Nephron progenitor cell (in vitro differentiated cells): ENCODE measurements at regions not wholly inside any gene's neighbourhood (a gene's known extent, or its start where the extent isn't known, plus 50 kb on each side); places are given as distances from the start of the nearest gene placed in this dataset.

ENCODE experiments used
- DNase-seq: peaks from one replicate; pipeline ENCODE4 v3.0.0; 2021
- H3K27ac Mint-ChIP-seq: 2 replicates; pipeline ENCODE4 v1.8.0; 2021; ENCODE audit warnings: mild to moderate bottlenecking, moderate library complexity, mixed read lengths
- H3K27me3 Mint-ChIP-seq: 2 replicates; pipeline ENCODE4 v1.8.0; 2021; ENCODE audit warnings: mild to moderate bottlenecking, low read depth, mixed read lengths; ENCODE audit not compliant: poor library complexity
- H3K36me3 Mint-ChIP-seq: 2 replicates; pipeline ENCODE4 v1.8.0; 2021; ENCODE audit warnings: low read depth, mixed read lengths
- H3K4me1 Mint-ChIP-seq: 2 replicates; pipeline ENCODE4 v1.8.0; 2021; ENCODE audit warnings: mixed read lengths
- H3K4me3 Mint-ChIP-seq: 2 replicates; pipeline ENCODE4 v1.8.0; 2021; ENCODE audit warnings: mild to moderate bottlenecking, moderate library complexity, mixed read lengths
- H3K9me3 Mint-ChIP-seq: 2 replicates; pipeline ENCODE4 v1.8.0; 2021; ENCODE audit warnings: mild to moderate bottlenecking, moderate library complexity, mixed read lengths
- TF ChIP-seq, protein P1 (sequence below): fragments of 200-600 bp; sonication (generic); IDR thresholded peaks from 2 replicates; pipeline ENCODE4 v1.5.0; 2021; ENCODE audit warnings: antibody characterized with exemption

GRCh38 chr2:182522972-182523473 is 96.2 kb upstream of the PDE1A start:
- no peak for DNase-seq
- TF ChIP-seq, protein P1, sequence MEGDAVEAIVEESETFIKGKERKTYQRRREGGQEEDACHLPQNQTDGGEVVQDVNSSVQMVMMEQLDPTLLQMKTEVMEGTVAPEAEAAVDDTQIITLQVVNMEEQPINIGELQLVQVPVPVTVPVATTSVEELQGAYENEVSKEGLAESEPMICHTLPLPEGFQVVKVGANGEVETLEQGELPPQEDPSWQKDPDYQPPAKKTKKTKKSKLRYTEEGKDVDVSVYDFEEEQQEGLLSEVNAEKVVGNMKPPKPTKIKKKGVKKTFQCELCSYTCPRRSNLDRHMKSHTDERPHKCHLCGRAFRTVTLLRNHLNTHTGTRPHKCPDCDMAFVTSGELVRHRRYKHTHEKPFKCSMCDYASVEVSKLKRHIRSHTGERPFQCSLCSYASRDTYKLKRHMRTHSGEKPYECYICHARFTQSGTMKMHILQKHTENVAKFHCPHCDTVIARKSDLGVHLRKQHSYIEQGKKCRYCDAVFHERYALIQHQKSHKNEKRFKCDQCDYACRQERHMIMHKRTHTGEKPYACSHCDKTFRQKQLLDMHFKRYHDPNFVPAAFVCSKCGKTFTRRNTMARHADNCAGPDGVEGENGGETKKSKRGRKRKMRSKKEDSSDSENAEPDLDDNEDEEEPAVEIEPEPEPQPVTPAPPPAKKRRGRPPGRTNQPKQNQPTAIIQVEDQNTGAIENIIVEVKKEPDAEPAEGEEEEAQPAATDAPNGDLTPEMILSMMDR, result no peak
- no peaks in the 10 kb centered on the region for H3K36me3 Mint-ChIP-seq
- peaks cover 9% of the 10 kb centered on the region for H3K4me1 Mint-ChIP-seq
- H3K27me3 Mint-ChIP-seq, result no peaks in the 10 kb centered on the region
- H3K9me3 Mint-ChIP-seq, result no peaks in the 10 kb centered on the region
- H3K4me3 Mint-ChIP-seq, result no peak overlapping the region
- no peak overlapping the region for H3K27ac Mint-ChIP-seq

- H3K27ac Mint-ChIP-seq, result no peak overlapping the region
Observed at GRCh38 chr2:182530636-182531035, 103.8 kb upstream of the PDE1A start.

DNA sequence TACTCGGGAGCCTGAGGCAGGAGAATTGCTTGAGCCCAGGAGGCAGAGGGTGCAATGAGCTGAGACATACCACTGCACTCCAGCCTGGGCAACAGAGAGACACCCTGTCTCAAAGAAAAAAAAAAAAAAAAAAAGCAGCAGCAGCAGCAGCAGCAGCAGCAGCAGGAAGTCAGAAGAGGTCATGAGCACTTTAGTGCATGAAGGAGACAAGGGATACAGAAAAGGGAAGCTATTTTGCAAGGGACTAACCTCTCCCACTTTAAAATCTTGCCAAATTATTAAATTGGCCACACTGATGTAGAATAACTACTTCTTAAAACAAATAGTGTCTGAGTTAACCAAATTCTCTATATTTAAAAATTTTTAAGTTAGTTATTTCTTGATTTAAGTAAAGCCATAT is 113.4 kb upstream of the PDE1A start:
- H3K27me3 Mint-ChIP-seq, result peaks cover 3% of the 10 kb centered on the region
- no peaks in the 10 kb centered on the region for H3K36me3 Mint-ChIP-seq
- H3K27ac Mint-ChIP-seq, result no peak overlapping the region
- peaks cover 25% of the 10 kb centered on the region for H3K4me1 Mint-ChIP-seq
- no peaks in the 10 kb centered on the region for H3K9me3 Mint-ChIP-seq
- TF ChIP-seq, protein P1, result no peak
- no peak overlapping the region for H3K4me3 Mint-ChIP-seq
- DNase-seq, result no peak

More at GRCh38 chr2:182530636-182531035, 103.8 kb upstream of the PDE1A start:
- TF ChIP-seq, protein P1, result no peak
- DNase-seq, result no peak
- Mint-ChIP-seq H3K27me3 (no peaks in the 10 kb centered on the region), H3K36me3 (no peaks in the 10 kb centered on the region), H3K4me1 (no peaks in the 10 kb centered on the region), H3K9me3 (no peaks in the 10 kb centered on the region), H3K4me3 (no peak overlapping the region)

- TF ChIP-seq, protein P1, result no peak
- H3K27me3 Mint-ChIP-seq, result peaks cover 3% of the 10 kb centered on the region
- H3K27ac Mint-ChIP-seq, result no peak overlapping the region
- no peak overlapping the region for H3K4me3 Mint-ChIP-seq
- no peaks in the 10 kb centered on the region for H3K36me3 Mint-ChIP-seq
- H3K9me3 Mint-ChIP-seq, result no peaks in the 10 kb centered on the region
- peaks cover 28% of the 10 kb centered on the region for H3K4me1 Mint-ChIP-seq
- no peak for DNase-seq
Observed at GRCh38 chr2:182541268-182541667, 114.4 kb upstream of the PDE1A start.

DNA sequence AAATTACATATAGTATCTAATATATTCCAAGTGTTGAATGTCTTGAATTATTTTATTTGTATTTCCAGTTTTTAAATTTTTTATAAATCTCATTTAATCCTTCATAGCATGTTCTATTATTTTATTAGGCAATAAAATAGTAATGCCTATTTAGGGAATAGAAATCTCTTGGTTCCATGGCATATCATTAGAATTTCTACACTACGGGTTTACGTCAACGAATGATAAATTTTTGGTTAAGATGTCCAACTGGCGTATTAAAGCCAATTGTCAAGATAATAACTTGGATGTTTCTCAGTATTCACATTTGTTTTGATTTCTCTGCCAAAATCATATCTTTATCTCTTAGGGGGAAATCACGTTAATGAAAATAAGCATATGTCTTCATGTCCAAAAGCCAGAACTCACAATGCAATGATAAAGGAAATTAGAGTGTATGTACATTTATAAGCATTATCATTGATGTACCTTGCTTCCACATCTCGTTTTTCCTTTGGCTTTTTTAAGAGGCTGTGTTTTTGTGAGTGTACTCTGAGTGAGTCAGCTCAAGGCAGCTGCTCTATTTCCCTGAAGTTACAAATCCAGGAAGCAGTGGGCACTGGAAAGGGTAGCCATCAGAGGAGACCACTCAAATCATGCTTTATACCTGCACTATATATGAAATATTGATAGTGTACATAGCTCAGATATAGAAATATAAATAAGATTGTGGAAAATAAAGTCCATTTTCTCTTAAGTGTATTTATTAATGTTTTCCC is 115.8 kb upstream of the PDE1A start:
- Mint-ChIP-seq H3K9me3 (no peaks in the 10 kb centered on the region), H3K27ac (no peak overlapping the region), H3K4me1 (peaks cover 28% of the 10 kb centered on the region), H3K27me3 (peaks cover 3% of the 10 kb centered on the region), H3K4me3 (no peak overlapping the region), H3K36me3 (no peaks in the 10 kb centered on the region)
- no peak for DNase-seq
- TF ChIP-seq, protein P1, result no peak
